ENCODE measurements at regions not wholly inside any gene's neighbourhood (a gene's known extent, or its start where the extent isn't known, plus 50 kb on each side); places are given as distances from the start of the nearest gene placed in this dataset.
"Not testable (repeated sequence)": the region's sequence is repeated elsewhere in the genome, so short reads cannot be mapped to it uniquely, and the experiment has no call there.

DNA sequence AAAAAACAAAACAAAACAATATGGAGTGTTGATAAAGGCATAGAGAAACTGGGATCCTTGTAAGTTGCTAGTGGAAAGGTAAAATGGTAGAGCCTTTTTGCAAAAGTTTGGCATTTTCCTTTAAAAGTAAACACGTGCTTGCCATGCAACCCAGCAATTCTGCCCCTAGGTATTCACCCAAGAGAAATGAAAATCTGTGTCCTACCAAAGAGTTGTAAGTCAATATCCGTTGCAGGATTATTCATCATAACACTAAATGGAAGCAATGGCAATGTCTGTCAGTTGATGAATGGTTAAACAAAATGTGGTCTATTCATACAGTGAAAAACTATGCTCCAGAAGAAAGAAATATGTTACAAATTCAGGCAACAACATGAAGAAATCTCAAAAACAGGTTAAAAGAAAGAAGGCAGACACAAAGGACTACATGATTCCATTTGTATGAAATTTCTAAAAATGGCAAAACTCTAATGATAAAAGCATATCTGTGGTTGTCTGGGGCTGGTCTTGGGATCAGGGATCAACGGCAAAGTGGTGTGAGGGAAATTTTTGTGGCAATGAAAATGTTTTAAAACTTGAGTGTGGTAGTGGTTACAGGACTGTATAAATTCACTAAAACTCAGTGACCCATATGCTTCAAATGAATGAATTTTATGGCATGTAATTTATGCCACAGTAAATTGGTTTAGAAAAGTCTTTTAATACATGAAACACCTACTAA is 229.6 kb downstream of the OPA1 start:
- H3K9ac ChIP-seq (ENCODE audit: low read length) = no peak overlapping the region
- no peak overlapping the region for H3K27ac ChIP-seq (ENCODE audit: low read depth, low read length)
- H3K27me3 ChIP-seq (ENCODE audit: control insufficient read depth in 1 of 2, insufficient read depth in 2 of 2, low read length in 2 of 2) = no peaks in the 10 kb centered on the region
- H3K4me1 ChIP-seq (ENCODE audit: insufficient read depth, low read length) = peaks cover 6% of the 10 kb centered on the region
- no peaks in the 10 kb centered on the region for H3K36me3 ChIP-seq (ENCODE audit: insufficient read depth, low read length)
- no peak overlapping the region for H3K4me3 ChIP-seq (ENCODE audit: low read depth in 1 of 2, low read length in 2 of 2)
- H3K9me3 ChIP-seq (ENCODE audit: low read length) = no peaks in the 10 kb centered on the region

DNA sequence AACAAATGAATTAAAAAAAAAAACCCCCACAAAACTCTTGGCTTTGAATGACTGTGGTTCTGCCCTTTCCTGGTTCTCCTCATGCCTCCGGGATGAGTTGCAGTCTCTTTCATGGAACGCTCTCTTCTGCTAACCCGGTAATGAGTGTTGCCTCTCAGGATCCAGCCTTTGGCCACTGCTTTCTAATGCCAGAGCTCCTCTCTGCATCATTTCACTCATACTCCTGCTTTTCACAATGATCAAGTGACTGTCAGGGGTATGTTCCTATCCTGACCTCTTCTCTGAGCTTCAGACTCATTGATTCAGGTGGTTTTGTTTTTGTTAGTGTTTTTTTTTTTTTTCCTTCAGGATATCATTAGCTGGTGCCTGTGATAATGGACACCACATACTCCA is 230.2 kb downstream of the OPA1 start:
- H3K9me3 ChIP-seq (ENCODE audit: low read length); H3K27me3 ChIP-seq (ENCODE audit: control insufficient read depth in 1 of 2, insufficient read depth in 2 of 2, low read length in 2 of 2); H3K9ac ChIP-seq (ENCODE audit: low read length); H3K36me3 ChIP-seq (ENCODE audit: insufficient read depth, low read length); H3K27ac ChIP-seq (ENCODE audit: low read depth, low read length); H3K4me1 ChIP-seq (ENCODE audit: insufficient read depth, low read length); H3K4me3 ChIP-seq (ENCODE audit: low read depth in 1 of 2, low read length in 2 of 2): not testable (repeated sequence)

GRCh38 chr3:193824365-193824764 is 231.4 kb downstream of the OPA1 start:
- Histone ChIP-seq H3K36me3 (ENCODE audit: insufficient read depth, low read length) (no peaks in the 10 kb centered on the region), H3K4me3 (ENCODE audit: low read depth in 1 of 2, low read length in 2 of 2) (no peak overlapping the region), H3K27me3 (ENCODE audit: control insufficient read depth in 1 of 2, insufficient read depth in 2 of 2, low read length in 2 of 2) (no peaks in the 10 kb centered on the region), H3K27ac (ENCODE audit: low read depth, low read length) (no peak overlapping the region), H3K9ac (ENCODE audit: low read length) (no peak overlapping the region), H3K9me3 (ENCODE audit: low read length) (no peaks in the 10 kb centered on the region), H3K4me1 (ENCODE audit: insufficient read depth, low read length) (peaks cover 6% of the 10 kb centered on the region)

DNA sequence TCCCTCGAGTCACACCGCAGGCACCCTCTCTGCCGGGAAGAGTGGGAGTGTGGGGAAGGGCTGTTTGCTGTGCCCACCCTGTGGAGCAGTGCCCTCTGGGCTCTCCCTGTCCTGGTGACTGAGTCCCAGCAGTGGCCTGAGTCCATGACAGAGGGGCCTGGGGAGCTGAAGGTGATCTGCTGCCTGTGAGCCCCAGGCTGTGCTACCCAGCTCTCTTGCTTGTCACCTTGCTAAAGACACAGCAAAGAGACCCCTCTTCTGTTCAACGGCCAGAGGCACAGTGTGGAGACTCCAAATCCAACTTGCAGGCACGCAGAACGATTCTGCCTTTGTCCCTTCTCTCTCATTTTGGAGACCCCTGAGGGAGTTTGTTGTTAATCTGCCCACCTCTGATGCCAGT is 232.6 kb downstream of the OPA1 start:
- no peak overlapping the region for H3K27ac ChIP-seq (ENCODE audit: low read depth, low read length)
- H3K9ac ChIP-seq (ENCODE audit: low read length) = no peak overlapping the region
- no peak overlapping the region for H3K4me3 ChIP-seq (ENCODE audit: low read depth in 1 of 2, low read length in 2 of 2)
- no peaks in the 10 kb centered on the region for H3K9me3 ChIP-seq (ENCODE audit: low read length)
- H3K27me3 ChIP-seq (ENCODE audit: control insufficient read depth in 1 of 2, insufficient read depth in 2 of 2, low read length in 2 of 2) = no peaks in the 10 kb centered on the region
- H3K36me3 ChIP-seq (ENCODE audit: insufficient read depth, low read length) = no peaks in the 10 kb centered on the region
- H3K4me1 ChIP-seq (ENCODE audit: insufficient read depth, low read length) = peaks cover 6% of the 10 kb centered on the region

DNA sequence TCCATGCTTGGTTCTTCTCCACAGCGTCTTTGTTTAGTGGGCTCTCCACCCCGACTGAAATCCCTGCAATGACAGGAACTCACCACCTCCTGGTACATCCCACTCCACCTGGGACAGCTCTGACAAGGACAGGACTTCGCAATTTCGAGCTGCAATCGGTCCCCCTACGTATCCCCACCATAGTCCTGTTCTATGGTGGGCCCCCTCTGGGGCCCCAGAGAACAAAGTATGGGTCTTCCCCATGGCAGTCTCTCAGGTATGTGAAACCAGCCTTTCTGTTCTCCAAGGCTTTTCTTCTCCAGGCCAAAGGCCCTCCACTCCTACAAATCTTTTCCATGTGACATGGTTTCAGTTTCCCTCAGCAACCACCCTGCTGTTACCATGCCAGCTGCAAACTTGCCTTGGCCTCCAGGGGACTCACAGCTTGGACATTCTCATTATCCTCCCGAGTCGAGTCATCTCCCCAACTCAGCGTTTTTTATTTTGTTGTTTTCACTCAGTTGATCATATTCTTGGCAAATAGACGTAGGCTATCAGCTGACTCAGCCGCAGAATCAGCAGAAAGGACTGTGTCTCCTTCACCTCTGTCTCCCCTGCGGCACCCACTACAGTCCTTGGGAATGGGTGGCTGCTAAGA is 233.3 kb downstream of the OPA1 start:
- H3K27ac ChIP-seq (ENCODE audit: low read depth, low read length) = no peak overlapping the region
- H3K4me3 ChIP-seq (ENCODE audit: low read depth in 1 of 2, low read length in 2 of 2) = no peak overlapping the region
- H3K9me3 ChIP-seq (ENCODE audit: low read length) = no peaks in the 10 kb centered on the region
- no peaks in the 10 kb centered on the region for H3K36me3 ChIP-seq (ENCODE audit: insufficient read depth, low read length)
- H3K4me1 ChIP-seq (ENCODE audit: insufficient read depth, low read length) = peaks cover 6% of the 10 kb centered on the region
- H3K27me3 ChIP-seq (ENCODE audit: control insufficient read depth in 1 of 2, insufficient read depth in 2 of 2, low read length in 2 of 2) = no peaks in the 10 kb centered on the region
- H3K9ac ChIP-seq (ENCODE audit: low read length) = no peak overlapping the region

GRCh38 chr3:193827040-193827669 is 234.1 kb downstream of the OPA1 start:
- H3K27ac ChIP-seq (ENCODE audit: low read depth, low read length) = no peak overlapping the region
- H3K4me1 ChIP-seq (ENCODE audit: insufficient read depth, low read length) = peaks cover 6% of the 10 kb centered on the region
- H3K9ac ChIP-seq (ENCODE audit: low read length) = no peak overlapping the region
- H3K4me3 ChIP-seq (ENCODE audit: low read depth in 1 of 2, low read length in 2 of 2) = no peak overlapping the region
- no peaks in the 10 kb centered on the region for H3K9me3 ChIP-seq (ENCODE audit: low read length)
- no peaks in the 10 kb centered on the region for H3K27me3 ChIP-seq (ENCODE audit: control insufficient read depth in 1 of 2, insufficient read depth in 2 of 2, low read length in 2 of 2)
- no peaks in the 10 kb centered on the region for H3K36me3 ChIP-seq (ENCODE audit: insufficient read depth, low read length)

DNA sequence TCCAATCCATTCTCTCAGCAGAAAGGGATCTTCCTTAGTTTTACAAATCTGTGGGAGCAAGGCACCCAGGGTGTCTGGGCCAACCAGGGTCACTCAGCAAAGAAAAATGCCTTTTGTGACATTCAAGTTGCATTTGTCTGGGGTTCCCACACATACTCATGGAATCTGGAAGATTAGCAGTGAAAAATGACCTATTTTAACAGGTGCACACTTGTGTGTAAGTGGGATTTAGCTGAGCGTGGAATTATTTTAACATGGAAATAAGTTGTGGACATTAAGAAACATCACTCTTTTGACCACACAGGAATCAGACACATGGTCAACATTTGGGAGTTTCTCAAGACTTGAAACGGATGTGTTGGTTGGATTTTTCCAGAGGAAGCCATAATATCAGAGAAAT is 234.9 kb downstream of the OPA1 start:
- Histone ChIP-seq H3K9me3 (ENCODE audit: low read length) (no peaks in the 10 kb centered on the region), H3K4me3 (ENCODE audit: low read depth in 1 of 2, low read length in 2 of 2) (no peak overlapping the region), H3K9ac (ENCODE audit: low read length) (no peak overlapping the region), H3K4me1 (ENCODE audit: insufficient read depth, low read length) (peaks cover 6% of the 10 kb centered on the region), H3K36me3 (ENCODE audit: insufficient read depth, low read length) (no peaks in the 10 kb centered on the region), H3K27me3 (ENCODE audit: control insufficient read depth in 1 of 2, insufficient read depth in 2 of 2, low read length in 2 of 2) (no peaks in the 10 kb centered on the region), H3K27ac (ENCODE audit: low read depth, low read length) (no peak overlapping the region)

DNA sequence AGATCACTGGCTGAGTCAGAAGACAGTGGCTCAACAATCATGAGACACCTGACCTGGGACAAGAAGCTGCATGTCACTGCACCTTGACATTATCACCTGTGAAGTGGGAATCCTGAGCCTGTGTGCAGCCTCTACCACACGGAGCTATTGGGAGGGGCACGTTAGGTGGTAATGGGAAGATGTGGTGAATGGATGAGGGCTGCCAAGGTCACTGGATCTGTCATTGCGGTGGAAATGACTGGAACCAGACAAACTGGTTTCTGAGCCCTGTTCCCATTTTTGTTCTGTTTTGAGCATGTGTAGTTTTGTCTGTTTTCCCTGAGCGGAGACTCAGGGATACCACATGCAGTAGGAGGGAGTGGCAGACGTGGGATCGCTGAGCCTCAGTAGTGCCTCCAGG is 235.5 kb downstream of the OPA1 start:
- no peak overlapping the region for H3K9ac ChIP-seq (ENCODE audit: low read length)
- H3K27me3 ChIP-seq (ENCODE audit: control insufficient read depth in 1 of 2, insufficient read depth in 2 of 2, low read length in 2 of 2) = no peaks in the 10 kb centered on the region
- H3K4me3 ChIP-seq (ENCODE audit: low read depth in 1 of 2, low read length in 2 of 2) = no peak overlapping the region
- H3K4me1 ChIP-seq (ENCODE audit: insufficient read depth, low read length) = peaks cover 6% of the 10 kb centered on the region
- no peak overlapping the region for H3K27ac ChIP-seq (ENCODE audit: low read depth, low read length)
- no peaks in the 10 kb centered on the region for H3K36me3 ChIP-seq (ENCODE audit: insufficient read depth, low read length)
- no peaks in the 10 kb centered on the region for H3K9me3 ChIP-seq (ENCODE audit: low read length)

DNA sequence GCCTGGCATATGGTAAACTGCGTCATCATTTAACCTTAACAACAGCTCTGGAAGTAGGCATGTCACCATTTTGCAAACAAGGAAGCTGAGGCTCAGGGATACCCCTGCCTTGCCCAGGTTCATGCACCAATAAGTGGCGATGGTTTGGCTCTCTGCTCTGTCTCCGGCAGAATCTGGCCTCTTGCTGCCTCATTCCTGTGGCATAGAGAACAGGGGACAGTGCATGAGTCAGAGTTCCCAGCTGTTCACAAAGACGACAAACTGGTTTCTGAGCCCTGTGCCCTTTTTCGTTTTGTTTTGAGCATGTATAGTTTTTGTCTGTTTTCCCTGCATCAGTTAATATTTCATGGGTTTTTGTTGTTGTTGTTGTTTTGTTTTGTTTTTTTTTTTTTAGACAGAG is 236.8 kb downstream of the OPA1 start:
- Histone ChIP-seq H3K4me1 (ENCODE audit: insufficient read depth, low read length) (peaks cover 6% of the 10 kb centered on the region), H3K9ac (ENCODE audit: low read length) (no peak overlapping the region), H3K27ac (ENCODE audit: low read depth, low read length) (no peak overlapping the region), H3K27me3 (ENCODE audit: control insufficient read depth in 1 of 2, insufficient read depth in 2 of 2, low read length in 2 of 2) (no peaks in the 10 kb centered on the region), H3K36me3 (ENCODE audit: insufficient read depth, low read length) (no peaks in the 10 kb centered on the region), H3K9me3 (ENCODE audit: low read length) (no peaks in the 10 kb centered on the region), H3K4me3 (ENCODE audit: low read depth in 1 of 2, low read length in 2 of 2) (no peak overlapping the region)

- H3K36me3 ChIP-seq (ENCODE audit: insufficient read depth, low read length) = no peaks in the 10 kb centered on the region
- no peaks in the 10 kb centered on the region for H3K9me3 ChIP-seq (ENCODE audit: low read length)
- H3K9ac ChIP-seq (ENCODE audit: low read length) = no peak overlapping the region
- H3K27me3 ChIP-seq (ENCODE audit: control insufficient read depth in 1 of 2, insufficient read depth in 2 of 2, low read length in 2 of 2) = no peaks in the 10 kb centered on the region
- no peak overlapping the region for H3K4me3 ChIP-seq (ENCODE audit: low read depth in 1 of 2, low read length in 2 of 2)
- peaks cover 6% of the 10 kb centered on the region for H3K4me1 ChIP-seq (ENCODE audit: insufficient read depth, low read length)
- no peak overlapping the region for H3K27ac ChIP-seq (ENCODE audit: low read depth, low read length)
Measured at GRCh38 chr3:193830791-193831191, 237.8 kb downstream of the OPA1 start.

DNA sequence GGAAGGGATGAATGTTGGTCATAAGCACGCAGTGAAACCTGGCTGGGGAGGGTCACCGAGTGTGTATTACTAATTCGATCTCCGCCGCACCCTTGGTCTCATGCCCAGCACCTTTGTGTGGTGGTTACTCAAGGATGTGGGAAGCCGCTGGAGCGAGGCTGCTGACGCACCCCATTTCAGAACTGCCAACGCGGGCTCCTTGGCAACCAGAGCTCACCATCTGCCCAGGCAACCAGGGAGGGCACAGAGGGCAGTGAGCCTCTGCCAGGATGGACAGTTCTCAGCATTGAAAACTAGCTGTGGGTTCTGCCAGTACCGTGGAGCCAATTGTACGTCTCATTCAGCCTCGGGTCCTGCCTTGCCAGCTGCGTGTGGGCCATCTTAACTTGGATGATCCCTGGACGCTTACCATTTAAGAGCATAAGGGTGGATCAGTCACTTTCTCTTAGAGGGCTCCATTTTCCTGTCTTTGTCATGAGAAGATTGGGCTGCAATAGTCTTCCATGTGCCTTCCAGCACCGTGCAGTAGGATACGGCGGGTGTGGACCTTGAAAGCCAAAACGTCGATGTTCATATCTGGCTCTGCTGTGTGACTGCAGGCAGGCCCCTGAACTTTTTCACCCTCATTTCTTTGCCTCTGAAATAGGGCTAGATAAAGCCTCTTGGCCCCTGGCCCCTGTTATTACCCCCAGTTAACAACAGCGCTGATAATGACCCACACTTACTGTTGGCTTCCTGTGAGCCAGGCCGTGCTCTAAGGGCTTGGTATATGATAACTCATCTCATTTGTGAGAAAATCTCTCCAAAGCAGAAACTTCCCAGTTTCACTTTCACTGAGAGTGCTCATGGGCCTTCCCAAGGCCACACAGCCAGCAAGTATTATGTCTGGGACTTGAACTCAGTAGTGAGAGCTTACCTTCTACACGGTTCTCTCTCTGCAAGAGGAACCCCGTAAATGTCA is 238.8 kb downstream of the OPA1 start:
- Histone ChIP-seq H3K4me1 (ENCODE audit: insufficient read depth, low read length) (peaks cover 1% of the 10 kb centered on the region), H3K27ac (ENCODE audit: low read depth, low read length) (no peak overlapping the region), H3K9ac (ENCODE audit: low read length) (no peak overlapping the region), H3K4me3 (ENCODE audit: low read depth in 1 of 2, low read length in 2 of 2) (no peak overlapping the region), H3K9me3 (ENCODE audit: low read length) (no peaks in the 10 kb centered on the region), H3K27me3 (ENCODE audit: control insufficient read depth in 1 of 2, insufficient read depth in 2 of 2, low read length in 2 of 2) (no peaks in the 10 kb centered on the region), H3K36me3 (ENCODE audit: insufficient read depth, low read length) (no peaks in the 10 kb centered on the region)
